H9 (cell line): ENCODE measurements at regions not wholly inside any gene's neighbourhood (a gene's known extent, or its start where the extent isn't known, plus 50 kb on each side); places are given as distances from the start of the nearest gene placed in this dataset.

ENCODE experiments used
- DNase-seq: peaks from one replicate; pipeline ENCODE4 v3.0.0-alpha.2; 2017
- H2AFZ ChIP-seq: one replicate; pipeline ENCODE4 v1.6.1; 2013; ENCODE audit warnings: mild to moderate bottlenecking, low read length, control low read depth, moderate library complexity
- H2AK5ac ChIP-seq: 2 replicates; pipeline ENCODE4 v1.6.1; 2013; ENCODE audit warnings: low read length, control low read depth, mixed read lengths; ENCODE audit not compliant: insufficient read length
- H2BK120ac ChIP-seq: one replicate; pipeline ENCODE4 v1.6.1; 2013; ENCODE audit warnings: low read depth, mild to moderate bottlenecking, low read length, control low read depth, inconsistent platforms; ENCODE audit not compliant: poor library complexity, severe bottlenecking
- H2BK12ac ChIP-seq: 2 replicates; pipeline ENCODE4 v1.6.1; 2013; ENCODE audit warnings: low read length, control low read depth, mixed read lengths, low read depth; ENCODE audit not compliant: insufficient read length
- H2BK15ac ChIP-seq: 2 replicates; pipeline ENCODE4 v1.6.1; 2013; ENCODE audit warnings: low read depth, low read length, control low read depth
- H2BK20ac ChIP-seq: one replicate; pipeline ENCODE4 v1.6.1; 2013; ENCODE audit warnings: low read depth, mild to moderate bottlenecking, low read length, control low read depth, inconsistent platforms; ENCODE audit not compliant: poor library complexity, severe bottlenecking
- H2BK5ac ChIP-seq: 2 replicates; pipeline ENCODE4 v1.6.1; 2013; ENCODE audit warnings: low read length, control low read depth, mixed read lengths; ENCODE audit not compliant: insufficient read length
- H3K14ac ChIP-seq: 2 replicates; pipeline ENCODE4 v1.6.1; 2013; ENCODE audit warnings: low read length, control low read depth; ENCODE audit not compliant: insufficient read depth
- H3K18ac ChIP-seq: 2 replicates; pipeline ENCODE4 v1.6.1; 2013; ENCODE audit warnings: low read depth, mild to moderate bottlenecking, mixed read lengths, low read length, control low read depth; ENCODE audit not compliant: insufficient read length
- H3K23ac ChIP-seq: 2 replicates; pipeline ENCODE4 v1.6.1; 2013; ENCODE audit warnings: low read length, control low read depth, mixed read lengths, low read depth; ENCODE audit not compliant: insufficient read length
- H3K23me2 ChIP-seq: 2 replicates; pipeline ENCODE4 v1.6.1; 2013; ENCODE audit warnings: low read depth, mild to moderate bottlenecking, mixed read lengths, low read length, control low read depth; ENCODE audit not compliant: insufficient read length, poor library complexity, severe bottlenecking
- H3K27ac ChIP-seq: 2 replicates; pipeline ENCODE4 v1.5.1; 2013; ENCODE audit warnings: low read length, control low read depth, mixed read lengths, low read depth; ENCODE audit not compliant: insufficient read length
- H3K27me3 ChIP-seq: 2 replicates; pipeline ENCODE4 v1.6.1; 2013; ENCODE audit warnings: low read length, control low read depth, inconsistent platforms; ENCODE audit not compliant: insufficient read depth
- H3K4ac ChIP-seq: 2 replicates; pipeline ENCODE4 v1.6.1; 2013; ENCODE audit warnings: low read depth, mild to moderate bottlenecking, control low read depth, inconsistent platforms, low read length, moderate library complexity
- H3K4me1 ChIP-seq: 2 replicates; pipeline ENCODE4 v1.6.1; 2013; ENCODE audit warnings: low read length, control low read depth, inconsistent platforms; ENCODE audit not compliant: insufficient read depth
- H3K4me2 ChIP-seq: 2 replicates; pipeline ENCODE4 v1.6.1; 2013; ENCODE audit warnings: low read length, control low read depth, mixed read lengths; ENCODE audit not compliant: insufficient read length, insufficient read depth
- H3K56ac ChIP-seq: 2 replicates; pipeline ENCODE4 v1.6.1; 2013; ENCODE audit warnings: low read depth, mild to moderate bottlenecking, mixed read lengths, low read length, control low read depth; ENCODE audit not compliant: insufficient read length
- H3K79me1 ChIP-seq: 2 replicates; pipeline ENCODE4 v1.6.1; 2013; ENCODE audit warnings: low read depth, mild to moderate bottlenecking, moderate library complexity, low read length, control low read depth, inconsistent platforms; ENCODE audit not compliant: insufficient read depth, poor library complexity, severe bottlenecking
- H3K79me2 ChIP-seq: 2 replicates; pipeline ENCODE4 v1.6.1; 2013; ENCODE audit warnings: low read length, control low read depth, inconsistent platforms; ENCODE audit not compliant: insufficient read depth
- H3K9ac ChIP-seq: 2 replicates; pipeline ENCODE4 v1.6.1; 2013; ENCODE audit warnings: low read length, control low read depth, mixed read lengths; ENCODE audit not compliant: insufficient read length; ENCODE audit errors: extremely low read depth
- H3K9me3 ChIP-seq: one replicate; pipeline ENCODE4 v1.6.1; 2013; ENCODE audit warnings: low read depth, low read length, inconsistent platforms; ENCODE audit not compliant: control insufficient read depth
- H3T11ph ChIP-seq: one replicate; pipeline ENCODE4 v1.6.1; 2013; ENCODE audit warnings: mild to moderate bottlenecking, low read length, control low read depth, inconsistent platforms
- H4K20me1 ChIP-seq: one replicate; pipeline ENCODE4 v1.6.1; 2013; ENCODE audit not compliant: control insufficient read depth, insufficient read length, insufficient read depth
- H4K5ac ChIP-seq: 2 replicates; pipeline ENCODE4 v1.6.1; 2013; ENCODE audit warnings: low read depth, mild to moderate bottlenecking, mixed read lengths, low read length, control low read depth; ENCODE audit not compliant: insufficient read length
- H4K8ac ChIP-seq: replicated peaks from 2 replicates; pipeline ENCODE4 v1.6.1; 2013; ENCODE audit warnings: low read length, control low read depth, mixed read lengths, low read depth; ENCODE audit not compliant: insufficient read length
- H4K91ac ChIP-seq: 2 replicates; pipeline ENCODE4 v1.6.1; 2013; ENCODE audit warnings: low read depth, mild to moderate bottlenecking, moderate library complexity, mixed read lengths, low read length, control low read depth; ENCODE audit not compliant: insufficient read length
- H3K27ac Mint-ChIP-seq, 3 experiments: 2 replicates in 2 of 3; 3 replicates in 1 of 3; pipeline ENCODE4 v1.8.0; 2020 to 2021; ENCODE audit warnings: mixed read lengths in 3 of 3, mild to moderate bottlenecking in 1 of 3, moderate library complexity in 1 of 3
- H3K27me3 Mint-ChIP-seq: 2 replicates; pipeline ENCODE4 v1.8.0; 2021; ENCODE audit warnings: low read depth, mild to moderate bottlenecking, moderate library complexity, mixed read lengths
- H3K36me3 Mint-ChIP-seq, 3 experiments: 2 replicates in 2 of 3; 3 replicates in 1 of 3; pipeline ENCODE4 v1.8.0; 2020 to 2021; ENCODE audit warnings: low read depth in 3 of 3, mixed read lengths in 3 of 3; ENCODE audit not compliant: insufficient read depth in 1 of 3
- H3K4me1 Mint-ChIP-seq, 2 experiments: 2 replicates each; pipeline ENCODE4 v1.8.0; 2020; ENCODE audit warnings: mixed read lengths in 2 of 2
- H3K4me3 Mint-ChIP-seq, 2 experiments: 2 replicates in 1 of 2; 3 replicates in 1 of 2; pipeline ENCODE4 v1.8.0; 2020 to 2021; ENCODE audit warnings: mild to moderate bottlenecking in 2 of 2, mixed read lengths in 2 of 2, moderate library complexity in 1 of 2
- H3K9me3 Mint-ChIP-seq, 2 experiments: 2 replicates in 1 of 2; 3 replicates in 1 of 2; pipeline ENCODE4 v1.8.0; 2020; ENCODE audit warnings: mild to moderate bottlenecking in 2 of 2, mixed read lengths in 2 of 2, moderate library complexity in 1 of 2
- CTCF ChIP-seq: fragments of 200-600 bp; sonication (generic); conservative IDR thresholded peaks from 3 replicates; pipeline ENCODE4 v1.8.0; 2021; ENCODE audit warnings: antibody characterized with exemption, mild to moderate bottlenecking
- WGBS: extraction: QIAGEN DNeasy Blood & Tissue Kit; methylation state at CpG from one replicate; pipeline ENCODE4 v1.1.7; 2013; ENCODE audit warnings: missing lambda C conversion rate, low lambda C conversion rate, mixed read lengths; ENCODE audit not compliant: insufficient read length; ENCODE audit errors: extremely low coverage; 5-methylcytosine and 5-hydroxymethylcytosine counted together

- Histone ChIP-seq H4K91ac (no peak overlapping the region), H3K9ac (no peak overlapping the region), H3K14ac (no peak overlapping the region), H3K9me3 (no peaks in the 10 kb centered on the region), H3K23me2 (no peaks in the 10 kb centered on the region), H3K27me3 (no peaks in the 10 kb centered on the region), H2AK5ac (no peak overlapping the region), H3K79me1 (no peaks in the 10 kb centered on the region), H2BK120ac (no peak overlapping the region), H2AFZ (no peak overlapping the region), H2BK15ac (no peak overlapping the region), H2BK20ac (no peak overlapping the region), H3K23ac (no peak overlapping the region), H3K4me2 (no peak overlapping the region), H3K79me2 (no peaks in the 10 kb centered on the region), H3K4ac (no peak overlapping the region), H2BK12ac (no peak overlapping the region), H3T11ph (no peak overlapping the region), H2BK5ac (no peak overlapping the region), H4K8ac (no peak overlapping the region), H3K18ac (peak overlapping the region; percentile 13), H3K27ac (no peak overlapping the region), H4K5ac (no peak overlapping the region), H4K20me1 (peaks cover 2% of the 10 kb centered on the region), H3K4me1 (no peaks in the 10 kb centered on the region), H3K56ac (no peak overlapping the region)
- H3K36me3 Mint-ChIP-seq: no peaks in the 10 kb centered on the region
- no peak overlapping the region for H3K27ac Mint-ChIP-seq
- no CpG with 5 or more reads among the region's 10 CpGs for WGBS
- DNase-seq: peak; percentile 33
- peak; percentile 58 for TF ChIP-seq CTCF
- H3K9me3 Mint-ChIP-seq: no peaks in the 10 kb centered on the region
- H3K4me1 Mint-ChIP-seq: peaks cover 7 to 8% of the 10 kb centered on the region in 2 experiments
- H3K27me3 Mint-ChIP-seq: peaks cover 2% of the 10 kb centered on the region; the same call in 1 of the 2 replicates
- H3K4me3 Mint-ChIP-seq: no peak overlapping the region
Measured at GRCh38 chr10:47237316-47238260, 62.4 kb upstream of the GDF10 start.
